ENCODE measurements at regions not wholly inside any gene's neighbourhood (a gene's known extent, or its start where the extent isn't known, plus 50 kb on each side); places are given as distances from the start of the nearest gene placed in this dataset.

DNA sequence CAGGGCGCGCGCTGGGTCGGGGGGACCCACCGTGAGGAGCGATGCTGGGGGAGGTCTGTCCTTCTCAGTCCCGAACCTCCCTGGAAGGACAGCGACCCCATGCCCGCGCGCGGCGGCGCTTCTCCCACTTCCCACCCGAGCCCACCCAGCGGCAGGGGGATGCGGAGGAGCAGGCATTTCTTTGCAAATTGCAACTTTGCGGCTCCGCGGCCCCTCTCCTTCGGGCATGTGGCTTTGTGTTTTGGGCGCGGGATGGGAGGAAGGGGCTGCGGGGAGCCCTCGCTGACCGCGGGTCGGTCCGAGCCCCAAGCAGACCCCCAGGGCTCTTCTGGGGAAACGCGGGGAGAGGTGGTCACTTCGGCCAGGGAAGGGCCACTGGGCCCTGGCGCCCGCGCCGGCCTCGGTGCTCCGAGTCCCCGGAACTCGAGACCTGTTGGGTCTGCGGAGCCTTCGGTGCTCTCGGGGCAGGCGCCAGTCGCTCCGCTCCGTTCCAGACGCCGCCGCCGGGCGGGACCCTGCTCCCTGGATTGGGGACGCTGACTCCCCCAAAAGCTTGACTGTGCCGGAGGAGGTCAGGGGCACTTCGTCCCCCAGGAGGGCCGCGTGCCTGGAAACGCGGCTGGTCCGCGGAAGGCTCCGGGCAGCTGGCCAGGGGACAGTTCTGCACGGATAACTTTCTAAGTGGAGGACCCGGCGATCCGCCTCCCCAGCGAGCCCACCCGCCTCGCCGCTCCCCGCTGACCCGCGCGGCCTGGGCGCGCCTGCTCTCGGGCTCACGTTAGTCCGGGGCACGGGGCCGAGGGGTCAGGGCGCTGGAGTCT lies 164.2 kb upstream of the DPP6 start:
- Histone ChIP-seq H3K9me3 (ENCODE audit: control insufficient read depth in 4 of 4, low read length in 3 of 4) (peaks cover 0 to under 1% (median 0%) of the 10 kb centered on the region in 4 donors), H3K27me3 (ENCODE audit: control insufficient read depth in 4 of 4, insufficient read depth in 4 of 4, low read length in 3 of 4) (peaks cover 0 to 9% (median 3%) of the 10 kb centered on the region in 4 donors), H3K4me1 (ENCODE audit: control insufficient read depth in 4 of 4, insufficient read depth in 4 of 4, low read length in 3 of 4) (peaks cover 0 to 15% (median 4%) of the 10 kb centered on the region in 4 donors), H3K36me3 (ENCODE audit: control insufficient read depth in 4 of 4, insufficient read depth in 3 of 4, low read depth in 1 of 4, low read length in 3 of 4) (no peaks in the 10 kb centered on the region), H3K9ac (ENCODE audit: low read depth in 1 of 2, low read length in 2 of 2) (no peak overlapping the region), H3K4me3 (ENCODE audit: low read depth in 1 of 3, low read length in 3 of 3) (no peak overlapping the region), H3K27ac (ENCODE audit: low read depth in 1 of 2, low read length in 2 of 2) (no peak overlapping the region)
- TF ChIP-seq YY1 (IDR thresholded peaks at IDR 0.05) (no peak), FOXA1 (IDR thresholded peaks at IDR 0.05) (no peak), FOXA2 (IDR thresholded peaks at IDR 0.05) (no peak), RXRA (IDR thresholded peaks at IDR 0.05) (no peak), EGR1 (IDR thresholded peaks at IDR 0.05; ENCODE audit: low read depth in 2 of 2) (no peak), JUND (IDR thresholded peaks at IDR 0.05) (no peak), TAF1 (conservative IDR thresholded peaks at IDR 0.05) (no peak), ATF3 (IDR thresholded peaks at IDR 0.05) (no peak)
- TF ChIP-seq, protein P1, sequence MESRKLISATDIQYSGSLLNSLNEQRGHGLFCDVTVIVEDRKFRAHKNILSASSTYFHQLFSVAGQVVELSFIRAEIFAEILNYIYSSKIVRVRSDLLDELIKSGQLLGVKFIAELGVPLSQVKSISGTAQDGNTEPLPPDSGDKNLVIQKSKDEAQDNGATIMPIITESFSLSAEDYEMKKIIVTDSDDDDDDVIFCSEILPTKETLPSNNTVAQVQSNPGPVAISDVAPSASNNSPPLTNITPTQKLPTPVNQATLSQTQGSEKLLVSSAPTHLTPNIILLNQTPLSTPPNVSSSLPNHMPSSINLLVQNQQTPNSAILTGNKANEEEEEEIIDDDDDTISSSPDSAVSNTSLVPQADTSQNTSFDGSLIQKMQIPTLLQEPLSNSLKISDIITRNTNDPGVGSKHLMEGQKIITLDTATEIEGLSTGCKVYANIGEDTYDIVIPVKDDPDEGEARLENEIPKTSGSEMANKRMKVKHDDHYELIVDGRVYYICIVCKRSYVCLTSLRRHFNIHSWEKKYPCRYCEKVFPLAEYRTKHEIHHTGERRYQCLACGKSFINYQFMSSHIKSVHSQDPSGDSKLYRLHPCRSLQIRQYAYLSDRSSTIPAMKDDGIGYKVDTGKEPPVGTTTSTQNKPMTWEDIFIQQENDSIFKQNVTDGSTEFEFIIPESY (IDR thresholded peaks at IDR 0.05), result no peak
- 6% methylated on average over 82 of the region's 82 CpGs for WGBS
- DNase-seq (ENCODE audit: low spot score), result no peak

DNA sequence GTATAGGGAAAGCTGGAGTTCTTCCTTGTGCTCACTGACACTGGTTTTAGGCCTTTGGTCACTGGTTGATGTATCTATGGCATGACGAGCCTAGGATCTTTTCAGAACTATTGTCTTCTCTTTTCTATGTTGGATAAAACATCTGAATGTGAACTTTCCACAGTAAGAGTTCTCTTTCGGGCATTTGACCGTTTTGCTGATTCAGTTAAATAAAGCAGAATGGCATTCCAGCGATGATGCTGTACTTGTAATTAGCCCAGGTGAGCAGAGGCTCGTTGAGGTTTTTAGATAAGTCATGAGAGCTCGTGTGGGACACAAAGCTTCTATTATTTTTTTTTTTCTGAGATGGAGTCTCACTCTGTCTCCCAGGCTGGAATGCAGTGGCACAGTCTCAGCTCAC lies 160.2 kb upstream of the DPP6 start:
- TF ChIP-seq YY1 (IDR thresholded peaks at IDR 0.05) (no peak), JUND (IDR thresholded peaks at IDR 0.05) (no peak), REST (IDR thresholded peaks at IDR 0.05) (no peak), ATF3 (IDR thresholded peaks at IDR 0.05) (no peak)
- WGBS, result 78% methylated on average over 6 of the region's 6 CpGs
- H3K36me3 ChIP-seq (ENCODE audit: control insufficient read depth in 4 of 4, insufficient read depth in 3 of 4, low read depth in 1 of 4, low read length in 3 of 4), result no peaks in the 10 kb centered on the region
- no peak overlapping the region for H3K9ac ChIP-seq (ENCODE audit: low read depth in 1 of 2, low read length in 2 of 2)
- H3K9me3 ChIP-seq (ENCODE audit: control insufficient read depth in 4 of 4, low read length in 3 of 4), result peaks cover 0 to 2% (median 0%) of the 10 kb centered on the region in 4 donors
- no peak overlapping the region for H3K4me3 ChIP-seq (ENCODE audit: low read depth in 1 of 3, low read length in 3 of 3)
- peaks cover 0 to 11% (median 3%) of the 10 kb centered on the region in 4 donors for H3K4me1 ChIP-seq (ENCODE audit: control insufficient read depth in 4 of 4, insufficient read depth in 4 of 4, low read length in 3 of 4)
- H3K27ac ChIP-seq (ENCODE audit: low read depth in 1 of 2, low read length in 2 of 2), result no peak overlapping the region
- peaks cover 0 to 5% (median 2%) of the 10 kb centered on the region in 4 donors for H3K27me3 ChIP-seq (ENCODE audit: control insufficient read depth in 4 of 4, insufficient read depth in 4 of 4, low read length in 3 of 4)
- no peak for DNase-seq (ENCODE audit: low spot score)

GRCh38 chr7:153902862-153903261 lies 149.3 kb upstream of the DPP6 start:
- DNase-seq (ENCODE audit: low spot score), result no peak
- 69% methylated on average over 3 of the region's 3 CpGs for WGBS
- Histone ChIP-seq H3K9me3 (ENCODE audit: control insufficient read depth in 4 of 4, low read length in 3 of 4) (no peaks in the 10 kb centered on the region), H3K36me3 (ENCODE audit: control insufficient read depth in 4 of 4, insufficient read depth in 3 of 4, low read depth in 1 of 4, low read length in 3 of 4) (no peaks in the 10 kb centered on the region), H3K27me3 (ENCODE audit: control insufficient read depth in 4 of 4, insufficient read depth in 4 of 4, low read length in 3 of 4) (no peaks in the 10 kb centered on the region), H3K27ac (ENCODE audit: low read depth in 1 of 2, low read length in 2 of 2) (no peak overlapping the region), H3K4me1 (ENCODE audit: control insufficient read depth in 4 of 4, insufficient read depth in 4 of 4, low read length in 3 of 4) (no peaks in the 10 kb centered on the region), H3K4me3 (ENCODE audit: low read depth in 1 of 3, low read length in 3 of 3) (no peak overlapping the region), H3K9ac (ENCODE audit: low read depth in 1 of 2, low read length in 2 of 2) (no peak overlapping the region)
- TF ChIP-seq FOXA2 (IDR thresholded peaks at IDR 0.05), result no peak
- no peak for TF ChIP-seq RAD21 (IDR thresholded peaks at IDR 0.05)
- TF ChIP-seq SP1 (IDR thresholded peaks at IDR 0.05), result no peak
- no peak for TF ChIP-seq HNF4A (conservative IDR thresholded peaks at IDR 0.05)
- TF ChIP-seq CTCF (IDR thresholded peaks at IDR 0.05; ENCODE audit: low read depth, low read length, missing input control), result no peak
- TF ChIP-seq, protein P1 (IDR thresholded peaks at IDR 0.05), result no peak
- no peak for TF ChIP-seq FOXA1 (IDR thresholded peaks at IDR 0.05)

Measured in liver (tissue), 8 donors.